ENCODE measurements at regions not wholly inside any gene's neighbourhood (a gene's known extent, or its start where the extent isn't known, plus 50 kb on each side); places are given as distances from the start of the nearest gene placed in this dataset.

DNA sequence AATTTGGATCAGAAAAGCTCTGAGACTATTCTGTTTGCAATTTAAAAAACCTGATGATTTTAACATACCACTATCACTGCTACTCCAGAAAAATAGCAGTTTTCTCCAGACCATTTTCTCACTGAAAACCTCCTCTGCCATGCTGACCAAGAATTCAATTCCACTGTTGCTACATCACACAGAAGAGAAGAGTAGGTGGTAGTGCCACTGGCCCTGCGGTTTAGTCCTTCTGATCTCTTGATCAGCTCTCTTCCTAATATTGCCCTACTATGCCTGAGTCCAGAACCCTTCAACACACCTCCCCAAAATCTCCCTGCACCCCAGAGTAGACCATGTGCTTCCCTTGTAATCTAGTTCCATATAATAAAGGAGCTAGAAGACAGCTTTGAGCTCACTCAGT lies 55.8 kb upstream of the HS3ST1 start:
- DNase-seq (ENCODE audit: low spot score) (no peak), FAIRE-seq (no peak), ATAC-seq (no peak)
- no peak overlapping the region for H2AFZ ChIP-seq (ENCODE audit: low read length)
- 0% methylated on average over 1 of the region's 1 CpG for WGBS (ENCODE audit: low lambda C conversion rate)
- no TSS peak for BruUV-seq (replicated peaks)
- no peak overlapping the region for H3K9ac ChIP-seq (ENCODE audit: insufficient read depth, low read depth, low read length)
- POLR2A ChIA-PET: no interaction called here
- H3K9me3 ChIP-seq (ENCODE audit: low read length): peaks cover 20% of the 10 kb centered on the region; the same call in 1 of the 2 replicates
- no peak overlapping the region for H3K27ac ChIP-seq (ENCODE audit: extremely low read length, insufficient read depth, low read length)
- H4K20me1 ChIP-seq (ENCODE audit: insufficient read depth, low read length): no peaks in the 10 kb centered on the region
- CTCF ChIA-PET (ENCODE audit: low intra/inter-chr PET ratio, low total read pairs): no interaction called here
- H3K27me3 ChIP-seq (ENCODE audit: control insufficient read depth in 1 of 2, insufficient read depth in 2 of 2, low read length in 2 of 2): no peaks in the 10 kb centered on the region
- intact Hi-C loops (cut with micrococcal nuclease; ENCODE audit: unreplicated experiment): no loop called here
- H3K4me2 ChIP-seq (ENCODE audit: low read depth, low read length): no peak overlapping the region
- no peaks in the 10 kb centered on the region for H3K36me3 ChIP-seq (replicated peaks in 1 of 2; ENCODE audit: control insufficient read depth in 1 of 2, insufficient read depth in 2 of 2, low read length in 2 of 2)
- H3K4me3 ChIP-seq (replicated peaks in 1 of 3; ENCODE audit: insufficient read depth in 1 of 3, low read depth in 2 of 3, low read length in 3 of 3): no peak overlapping the region
- no peaks in the 10 kb centered on the region for H3K4me1 ChIP-seq (ENCODE audit: insufficient read depth, low read length)
- TF ChIP-seq, protein P1, sequence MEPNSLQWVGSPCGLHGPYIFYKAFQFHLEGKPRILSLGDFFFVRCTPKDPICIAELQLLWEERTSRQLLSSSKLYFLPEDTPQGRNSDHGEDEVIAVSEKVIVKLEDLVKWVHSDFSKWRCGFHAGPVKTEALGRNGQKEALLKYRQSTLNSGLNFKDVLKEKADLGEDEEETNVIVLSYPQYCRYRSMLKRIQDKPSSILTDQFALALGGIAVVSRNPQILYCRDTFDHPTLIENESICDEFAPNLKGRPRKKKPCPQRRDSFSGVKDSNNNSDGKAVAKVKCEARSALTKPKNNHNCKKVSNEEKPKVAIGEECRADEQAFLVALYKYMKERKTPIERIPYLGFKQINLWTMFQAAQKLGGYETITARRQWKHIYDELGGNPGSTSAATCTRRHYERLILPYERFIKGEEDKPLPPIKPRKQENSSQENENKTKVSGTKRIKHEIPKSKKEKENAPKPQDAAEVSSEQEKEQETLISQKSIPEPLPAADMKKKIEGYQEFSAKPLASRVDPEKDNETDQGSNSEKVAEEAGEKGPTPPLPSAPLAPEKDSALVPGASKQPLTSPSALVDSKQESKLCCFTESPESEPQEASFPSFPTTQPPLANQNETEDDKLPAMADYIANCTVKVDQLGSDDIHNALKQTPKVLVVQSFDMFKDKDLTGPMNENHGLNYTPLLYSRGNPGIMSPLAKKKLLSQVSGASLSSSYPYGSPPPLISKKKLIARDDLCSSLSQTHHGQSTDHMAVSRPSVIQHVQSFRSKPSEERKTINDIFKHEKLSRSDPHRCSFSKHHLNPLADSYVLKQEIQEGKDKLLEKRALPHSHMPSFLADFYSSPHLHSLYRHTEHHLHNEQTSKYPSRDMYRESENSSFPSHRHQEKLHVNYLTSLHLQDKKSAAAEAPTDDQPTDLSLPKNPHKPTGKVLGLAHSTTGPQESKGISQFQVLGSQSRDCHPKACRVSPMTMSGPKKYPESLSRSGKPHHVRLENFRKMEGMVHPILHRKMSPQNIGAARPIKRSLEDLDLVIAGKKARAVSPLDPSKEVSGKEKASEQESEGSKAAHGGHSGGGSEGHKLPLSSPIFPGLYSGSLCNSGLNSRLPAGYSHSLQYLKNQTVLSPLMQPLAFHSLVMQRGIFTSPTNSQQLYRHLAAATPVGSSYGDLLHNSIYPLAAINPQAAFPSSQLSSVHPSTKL (CRISPR knock-in tag; IDR thresholded peaks at IDR 0.05): no peak
- TF ChIP-seq, protein P2, sequence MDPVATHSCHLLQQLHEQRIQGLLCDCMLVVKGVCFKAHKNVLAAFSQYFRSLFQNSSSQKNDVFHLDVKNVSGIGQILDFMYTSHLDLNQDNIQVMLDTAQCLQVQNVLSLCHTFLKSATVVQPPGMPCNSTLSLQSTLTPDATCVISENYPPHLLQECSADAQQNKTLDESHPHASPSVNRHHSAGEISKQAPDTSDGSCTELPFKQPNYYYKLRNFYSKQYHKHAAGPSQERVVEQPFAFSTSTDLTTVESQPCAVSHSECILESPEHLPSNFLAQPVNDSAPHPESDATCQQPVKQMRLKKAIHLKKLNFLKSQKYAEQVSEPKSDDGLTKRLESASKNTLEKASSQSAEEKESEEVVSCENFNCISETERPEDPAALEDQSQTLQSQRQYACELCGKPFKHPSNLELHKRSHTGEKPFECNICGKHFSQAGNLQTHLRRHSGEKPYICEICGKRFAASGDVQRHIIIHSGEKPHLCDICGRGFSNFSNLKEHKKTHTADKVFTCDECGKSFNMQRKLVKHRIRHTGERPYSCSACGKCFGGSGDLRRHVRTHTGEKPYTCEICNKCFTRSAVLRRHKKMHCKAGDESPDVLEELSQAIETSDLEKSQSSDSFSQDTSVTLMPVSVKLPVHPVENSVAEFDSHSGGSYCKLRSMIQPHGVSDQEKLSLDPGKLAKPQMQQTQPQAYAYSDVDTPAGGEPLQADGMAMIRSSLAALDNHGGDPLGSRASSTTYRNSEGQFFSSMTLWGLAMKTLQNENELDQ (CRISPR knock-in tag; IDR thresholded peaks at IDR 0.05; ENCODE audit: borderline replicate concordance): no peak
- TF ChIP-seq NFATC3 (CRISPR knock-in tag; IDR thresholded peaks at IDR 0.05): no peak
- in situ Hi-C loops (cut with HindIII; ENCODE audit: extremely low pct_ligation_motif_present, low pct_unique_long_range_greater_than_20kb): no loop called here
- no peaks in the 10 kb centered on the region for H3K79me2 ChIP-seq (ENCODE audit: insufficient read depth, low read length)

Measured in HepG2 (cell line).